HEK293 (cell line): ENCODE measurements at regions not wholly inside any gene's neighbourhood (a gene's known extent, or its start where the extent isn't known, plus 50 kb on each side); places are given as distances from the start of the nearest gene placed in this dataset.
"Not testable (repeated sequence)": the region's sequence is repeated elsewhere in the genome, so short reads cannot be mapped to it uniquely, and the experiment has no call there.

Experiments
- CTCF ChIA-PET: fragments of 350-600 bp; formaldehyde crosslinking; extraction: SDS; loops from one replicate; lab custom pipeline; 2021; ENCODE audit warnings: antibody characterized with exemption; lab: Yijun Ruan, JAX
- POLR2A ChIA-PET: fragments of 300-600 bp; formaldehyde crosslinking; extraction: SDS; loops from one replicate; lab custom pipeline; 2020; ENCODE audit warnings: antibody characterized with exemption, inconsistent platforms; lab: Yijun Ruan, JAX
- H3K27ac ChIP-seq: fragments of 200-500 bp; sonication (Bioruptor generic); 2 replicates; pipeline ENCODE4 v1.5.1; 2014; ENCODE audit warnings: low read depth, low read length, control low read depth, inconsistent platforms; ENCODE audit errors: extremely low read depth
- H3K36me3 ChIP-seq, 2 experiments: fragments of 200-500 bp in 1 of 2; sonication (Bioruptor generic) in 1 of 2; 1 replicate in 1 of 2; 2 replicates in 1 of 2; pipeline ENCODE4 v1.5.1; 2014 to 2017; ENCODE audit warnings: inconsistent platforms in 2 of 2, low read length in 2 of 2; ENCODE audit not compliant: control insufficient read depth in 2 of 2, insufficient read depth in 1 of 2
- H3K4me1 ChIP-seq: fragments of 200-500 bp; sonication (Bioruptor generic); 2 replicates; pipeline ENCODE4 v1.5.1; 2014; ENCODE audit warnings: mild to moderate bottlenecking, low read length, inconsistent platforms; ENCODE audit not compliant: control insufficient read depth, insufficient read depth
- H3K4me3 ChIP-seq: 2 replicates; pipeline ENCODE4 v1.5.1; 2011; ENCODE audit warnings: low read depth, mild to moderate bottlenecking, control low read depth, low read length, moderate library complexity
- H3K9me3 ChIP-seq: fragments of 200-500 bp; sonication (Bioruptor generic); 2 replicates; pipeline ENCODE4 v1.5.1; 2014; ENCODE audit warnings: low read depth, low read length, inconsistent platforms; ENCODE audit not compliant: control insufficient read depth, insufficient read depth
- PATZ1 ChIP-seq: fragments of 450-650 bp; formaldehyde crosslinking; IDR thresholded peaks from 2 replicates; pipeline ENCODE4 v1.5.1; 2016; ENCODE audit warnings: missing biosample characterization, missing genetic modification characterization
- PRDM4 ChIP-seq: fragments of 450-650 bp; formaldehyde crosslinking; IDR thresholded peaks from 2 replicates; pipeline ENCODE4 v1.5.1; 2017; ENCODE audit warnings: missing biosample characterization, missing genetic modification characterization
- ZBTB44 ChIP-seq: fragments of 450-650 bp; IDR thresholded peaks from 2 replicates; pipeline ENCODE4 v1.5.1; 2018; ENCODE audit warnings: missing biosample characterization, mild to moderate bottlenecking, missing genetic modification characterization
- ZNF112 ChIP-seq: fragments of 450-650 bp; formaldehyde crosslinking; IDR thresholded peaks from 2 replicates; pipeline ENCODE4 v1.5.0; 2017; ENCODE audit warnings: missing biosample characterization, missing genetic modification characterization
- ZNF169 ChIP-seq: fragments of 450-650 bp; formaldehyde crosslinking; IDR thresholded peaks from 2 replicates; pipeline ENCODE4 v1.5.1; 2016; ENCODE audit warnings: missing biosample characterization, missing genetic modification characterization
- ZNF19 ChIP-seq: fragments of 450-650 bp; formaldehyde crosslinking; IDR thresholded peaks from 2 replicates; pipeline ENCODE4; 2016; ENCODE audit warnings: missing biosample characterization, missing genetic modification characterization, low read depth
- ZNF214 ChIP-seq: fragments of 450-650 bp; formaldehyde crosslinking; IDR thresholded peaks from 2 replicates; pipeline ENCODE4 v1.5.1; 2017; ENCODE audit warnings: missing biosample characterization, mild to moderate bottlenecking, missing genetic modification characterization, borderline replicate concordance
- ZNF23 ChIP-seq: fragments of 450-650 bp; formaldehyde crosslinking; IDR thresholded peaks from 2 replicates; pipeline ENCODE4 v1.5.1; 2016; ENCODE audit warnings: missing biosample characterization, missing genetic modification characterization, borderline replicate concordance
- ZNF394 ChIP-seq: fragments of 450-650 bp; formaldehyde crosslinking; IDR thresholded peaks from 2 replicates; pipeline ENCODE4 v1.5.1; 2016; ENCODE audit warnings: missing biosample characterization, missing genetic modification characterization, mild to moderate bottlenecking, moderate library complexity, borderline replicate concordance
- ZNF416 ChIP-seq: fragments of 450-650 bp; formaldehyde crosslinking; IDR thresholded peaks from 2 replicates; pipeline ENCODE4 v1.5.1; 2016; ENCODE audit warnings: missing biosample characterization, missing genetic modification characterization
- ZNF529 ChIP-seq: fragments of 450-650 bp; formaldehyde crosslinking; IDR thresholded peaks from 2 replicates; pipeline ENCODE4 v1.5.1; 2017; ENCODE audit warnings: missing genetic modification characterization, missing biosample characterization; ENCODE audit not compliant: insufficient replicate concordance
- ZNF561 ChIP-seq: fragments of 450-650 bp; IDR thresholded peaks from 2 replicates; pipeline ENCODE4 v1.5.1; 2018; ENCODE audit warnings: missing biosample characterization, missing genetic modification characterization, borderline replicate concordance
- ZNF600 ChIP-seq: fragments of 450-650 bp; formaldehyde crosslinking; IDR thresholded peaks from 2 replicates; pipeline ENCODE4 v1.5.1; 2016; ENCODE audit warnings: missing biosample characterization, missing genetic modification characterization

- H3K36me3 ChIP-seq: no peaks in the 10 kb centered on the region
- no peaks in the 10 kb centered on the region for H3K4me1 ChIP-seq
- TF ChIP-seq ZNF561 (tag by site-specific recombination) (no peak), ZNF600 (tag by site-specific recombination) (no peak), ZNF169 (tag by site-specific recombination) (no peak), ZNF23 (no peak), ZNF416 (tag by site-specific recombination) (no peak), PRDM4 (tag by site-specific recombination) (no peak), ZBTB44 (tag by site-specific recombination) (no peak)
- ChIA-PET POLR2A (no interaction called here), CTCF (interaction anchor here (0.7 to 1.0 kb wide), 2 partner anchors 192 to 202 kb away, joined by 3 read pairs; no protein-coding TSS in a partner anchor)
- no peak overlapping the region for H3K4me3 ChIP-seq
- no peak overlapping the region for H3K27ac ChIP-seq
- H3K9me3 ChIP-seq: no peaks in the 10 kb centered on the region
These were observed 75.4 kb upstream of the ATP1A1 start for GRCh38 chr1:116297495-116298212.

GRCh38 chr1:116298213-116298579 is 74.8 kb upstream of the ATP1A1 start:
- H3K36me3 ChIP-seq, H3K4me3 ChIP-seq, H3K4me1 ChIP-seq, CTCF ChIA-PET, POLR2A ChIA-PET, H3K27ac ChIP-seq, H3K9me3 ChIP-seq: not testable (repeated sequence)
- peak; percentile 72 for TF ChIP-seq ZNF529 (tag by site-specific recombination)

- CTCF ChIA-PET: no interaction called here
- H3K9me3 ChIP-seq: no peaks in the 10 kb centered on the region
- TF ChIP-seq ZNF112: no peak
- TF ChIP-seq, all 188 proteins: peak for 0
- no peak overlapping the region for H3K27ac ChIP-seq
- no peak overlapping the region for H3K4me3 ChIP-seq
- POLR2A ChIA-PET: no interaction called here
- H3K4me1 ChIP-seq: no peaks in the 10 kb centered on the region
- H3K36me3 ChIP-seq: no peaks in the 10 kb centered on the region
These were observed 74.3 kb upstream of the ATP1A1 start for GRCh38 chr1:116298746-116299145.

- TF ChIP-seq PATZ1 (no peak), ZNF169 (tag by site-specific recombination) (no peak), ZNF394 (no peak), ZNF214 (tag by site-specific recombination) (no peak), ZNF19 (tag by site-specific recombination) (no peak)
- Histone ChIP-seq H3K4me3 (no peak overlapping the region), H3K36me3 (no peaks in the 10 kb centered on the region), H3K4me1 (no peaks in the 10 kb centered on the region), H3K9me3 (no peaks in the 10 kb centered on the region), H3K27ac (no peak overlapping the region)
- CTCF ChIA-PET: no interaction called here
- POLR2A ChIA-PET: no interaction called here
These were observed 73.8 kb upstream of the ATP1A1 start for GRCh38 chr1:116299248-116299647.
